ENCODE measurements at regions not wholly inside any gene's neighbourhood (a gene's known extent, or its start where the extent isn't known, plus 50 kb on each side); places are given as distances from the start of the nearest gene placed in this dataset.

- FAIRE-seq (no peak), DNase-seq (ENCODE audit: low read depth in 1 of 2, low spot score in 2 of 2) (no peak)
- Histone ChIP-seq H2BK12ac (ENCODE audit: low read depth, low read length) (no peak overlapping the region), H3K9me3 (ENCODE audit: insufficient read depth in 2 of 2, low read depth in 1 of 2, low read length in 1 of 2) (no peaks in the 10 kb centered on the region), H3K23ac (ENCODE audit: insufficient read length) (no peak overlapping the region), H2BK15ac (ENCODE audit: low read length) (no peak overlapping the region), H3K79me2 (ENCODE audit: control insufficient read depth in 1 of 2, insufficient read depth in 2 of 2, low read length in 2 of 2) (peaks cover 0 to 23% of the 10 kb centered on the region in 2 experiments; a peak in 3 of 4 replicates), H3K4me1 (replicated peaks in 1 of 4; ENCODE audit: control insufficient read depth in 3 of 4, insufficient read depth in 4 of 4, low read length in 3 of 4) (peaks cover 0 to 29% (median 12%) of the 10 kb centered on the region in 4 experiments; a peak in 5 of 7 replicates), H2BK20ac (ENCODE audit: low read length) (no peak overlapping the region), H3K14ac (ENCODE audit: insufficient read length) (no peak overlapping the region), H3K36me3 (ENCODE audit: control insufficient read depth in 2 of 4, insufficient read depth in 4 of 4, low read length in 3 of 4) (peaks cover 7 to 45% (median 23%) of the 10 kb centered on the region in 4 experiments; a peak in 7 of 8 replicates), H4K5ac (ENCODE audit: insufficient read length, low read depth, low read length) (no peak overlapping the region), H2BK5ac (ENCODE audit: low read depth, low read length) (no peak overlapping the region), H3K27ac (ENCODE audit: low read depth, low read length) (no peak overlapping the region), H3K4ac (replicated peaks; ENCODE audit: insufficient read length, low read depth, low read length) (no peak overlapping the region), H3K4me2 (ENCODE audit: insufficient read depth in 1 of 2, low read depth in 2 of 2, low read length in 2 of 2) (no peak overlapping the region), H3K4me3 (ENCODE audit: extremely low read depth in 1 of 4, insufficient read depth in 2 of 4, low read depth in 3 of 4, low read length in 4 of 4) (no peak overlapping the region), H3K9ac (replicated peaks in 1 of 4; ENCODE audit: extremely low read depth in 1 of 4, low read depth in 3 of 4, low read length in 3 of 4) (no peak overlapping the region), H3K27me3 (replicated peaks in 1 of 4; ENCODE audit: control insufficient read depth in 3 of 4, extremely low read depth in 1 of 4, insufficient read depth in 3 of 4, low read length in 3 of 4) (no peaks in the 10 kb centered on the region), H4K91ac (replicated peaks; ENCODE audit: insufficient read length, low read length) (no peak overlapping the region), H2BK120ac (replicated peaks; ENCODE audit: low read depth, low read length) (no peak overlapping the region), H4K20me1 (replicated peaks in 1 of 2; ENCODE audit: control insufficient read depth in 1 of 2, insufficient read depth in 2 of 2, low read length in 2 of 2) (no peaks in the 10 kb centered on the region), H3K56ac (replicated peaks; ENCODE audit: insufficient read length, low read depth, low read length) (no peak overlapping the region), H3K18ac (ENCODE audit: extremely low read depth, low read length) (no peak overlapping the region), H4K8ac (ENCODE audit: extremely low read depth, insufficient read depth, low read length) (no peak overlapping the region), H2AK5ac (ENCODE audit: low read depth, low read length) (no peak overlapping the region), H2AFZ (ENCODE audit: low read length) (no peak overlapping the region), H3K79me1 (ENCODE audit: low read depth, low read length) (peaks cover 10% of the 10 kb centered on the region; the same call in 1 of the 2 replicates), H3K23me2 (ENCODE audit: low read depth, low read length) (no peaks in the 10 kb centered on the region)
- ChIA-PET CTCF (ENCODE audit: partially characterized antibody) (no interaction called here), POLR2A (ENCODE audit: partially characterized antibody) (no interaction called here)
- WGBS, 2 experiments (ENCODE audit: extremely low coverage in 1 of 2, insufficient coverage in 1 of 2, insufficient read length in 1 of 2, insufficient replicate concordance in 2 of 2, low coverage in 1 of 2, low lambda C conversion rate in 2 of 2, missing lambda C conversion rate in 1 of 2): 78% methylated on average over 1 of the region's 1 CpG; no CpG with 5 or more reads in 1 of the 2 experiments
- TF ChIP-seq GTF2F1 (IDR thresholded peaks at IDR 0.05; ENCODE audit: borderline replicate concordance, low read depth, low read length): no peak
- no peak for TF ChIP-seq POU5F1 (IDR thresholded peaks at IDR 0.05; ENCODE audit: low read depth, low read length)
- TF ChIP-seq SP1 (IDR thresholded peaks at IDR 0.05; ENCODE audit: low read depth, low read length): no peak
- no peak for TF ChIP-seq SIRT6 (IDR thresholded peaks at IDR 0.05; ENCODE audit: low read length)
- TF ChIP-seq CBX8 (IDR thresholded peaks at IDR 0.05; ENCODE audit: borderline replicate concordance, low read depth, low read length): no peak
- no peak for TF ChIP-seq CEBPB (IDR thresholded peaks at IDR 0.05; ENCODE audit: low read depth, low read length)
- TF ChIP-seq ASH2L (IDR thresholded peaks at IDR 0.05; ENCODE audit: low read length): no peak
- TF ChIP-seq SP4 (IDR thresholded peaks at IDR 0.05; ENCODE audit: low read length): no peak
- TF ChIP-seq KDM1A (IDR thresholded peaks at IDR 0.05; ENCODE audit: borderline replicate concordance, low read length): no peak
- no peak for TF ChIP-seq EGR1 (IDR thresholded peaks at IDR 0.05; ENCODE audit: borderline replicate concordance, low read depth, low read length)
- no peak for TF ChIP-seq SIN3A (conservative IDR thresholded peaks at IDR 0.05 in 1 of 2, IDR thresholded peaks at IDR 0.05 in 1 of 2; ENCODE audit: low read depth in 1 of 2, low read length in 2 of 2)
- TF ChIP-seq CTCF (IDR thresholded peaks at IDR 0.05; ENCODE audit: control extremely low read depth in 1 of 3, insufficient read depth in 1 of 3, low read depth in 1 of 3, low read length in 3 of 3): no peak
- TF ChIP-seq TCF12 (IDR thresholded peaks at IDR 0.05; ENCODE audit: low read depth, low read length): no peak
- TF ChIP-seq YY1 (IDR thresholded peaks at IDR 0.05; ENCODE audit: low read depth, low read length): no peak
These were observed 101.9 kb downstream of the ZNF608 start for GRCh38 chr5:124644582-124644981.

Measured in H1 (cell line).